SU-DHL-6 (cell line): ENCODE measurements at regions not wholly inside any gene's neighbourhood (a gene's known extent, or its start where the extent isn't known, plus 50 kb on each side); places are given as distances from the start of the nearest gene placed in this dataset.

ENCODE experiments used
- CTCF ChIP-seq: fragments of 200-600 bp; sonication (generic); IDR thresholded peaks from one replicate; pipeline ENCODE4 v1.5.1; 2017; ENCODE audit warnings: antibody characterized with exemption, mild to moderate bottlenecking, low read length, moderate library complexity; ENCODE audit not compliant: insufficient read depth, poor library complexity, severe bottlenecking
- EZH2phosphoT487 ChIP-seq: fragments of 200-600 bp; sonication (generic), shearing (Covaris generic); conservative IDR thresholded peaks from 2 replicates; pipeline ENCODE4 v1.6.1; 2018; ENCODE audit warnings: mild to moderate bottlenecking, antibody characterized with exemption, low read length, moderate library complexity, mixed read lengths

- TF ChIP-seq CTCF (no peak), EZH2phosphoT487 (no peak)
These were observed 336.3 kb upstream of the CFAP20DC start for GRCh38 chr3:59386165-59386564.
